IPS-NIHi7 (cell line): ENCODE measurements at regions not wholly inside any gene's neighbourhood (a gene's known extent, or its start where the extent isn't known, plus 50 kb on each side); places are given as distances from the start of the nearest gene placed in this dataset.

Experiments used
- DNase-seq: peaks from one replicate; pipeline ENCODE4 v3.0.0; 2012; ENCODE audit warnings: mixed read lengths; ENCODE audit errors: extremely low spot score

- no peak for DNase-seq
Observed at GRCh38 chr2:153105829-153106578, 372.6 kb downstream of the RPRM start.

DNA sequence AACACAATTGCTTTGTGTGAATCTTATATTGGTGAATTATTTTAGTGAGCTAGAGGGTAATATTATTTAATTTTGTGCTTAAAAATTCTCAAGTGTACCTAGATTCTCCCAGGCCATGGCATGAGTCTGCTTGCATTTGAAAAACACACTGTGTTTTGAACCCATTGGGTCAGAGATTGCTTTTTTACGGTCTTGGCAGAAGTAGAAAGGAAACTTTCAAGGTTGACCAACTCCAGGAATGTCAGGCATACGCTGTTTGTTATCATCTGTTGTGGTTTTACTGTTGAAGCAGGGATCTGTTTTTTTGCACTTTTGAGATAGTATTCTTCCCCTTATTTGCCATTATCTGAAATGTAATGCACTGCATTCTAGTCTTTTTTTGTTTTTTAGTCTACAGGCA is 377.4 kb downstream of the RPRM start:
- no peak for DNase-seq

DNA sequence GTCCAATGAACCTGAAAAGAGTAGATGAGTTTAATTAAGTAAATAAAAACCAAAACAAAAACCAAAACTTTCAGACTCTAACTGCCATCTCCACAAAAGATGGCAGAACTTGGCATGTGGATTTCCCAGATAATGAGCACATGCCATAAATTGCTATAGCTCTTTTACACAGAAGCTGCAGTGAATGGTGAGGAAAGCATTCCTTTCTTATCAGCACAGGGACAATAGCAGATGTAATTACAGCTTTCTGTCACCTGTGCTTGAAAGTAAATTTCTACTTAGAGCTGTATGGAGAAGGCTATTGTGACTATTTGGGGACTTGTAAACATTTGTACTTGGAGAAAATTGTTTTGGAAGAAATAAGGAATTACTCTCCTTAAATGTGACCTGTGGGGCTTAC is 378.4 kb downstream of the RPRM start:
- DNase-seq = no peak

DNA sequence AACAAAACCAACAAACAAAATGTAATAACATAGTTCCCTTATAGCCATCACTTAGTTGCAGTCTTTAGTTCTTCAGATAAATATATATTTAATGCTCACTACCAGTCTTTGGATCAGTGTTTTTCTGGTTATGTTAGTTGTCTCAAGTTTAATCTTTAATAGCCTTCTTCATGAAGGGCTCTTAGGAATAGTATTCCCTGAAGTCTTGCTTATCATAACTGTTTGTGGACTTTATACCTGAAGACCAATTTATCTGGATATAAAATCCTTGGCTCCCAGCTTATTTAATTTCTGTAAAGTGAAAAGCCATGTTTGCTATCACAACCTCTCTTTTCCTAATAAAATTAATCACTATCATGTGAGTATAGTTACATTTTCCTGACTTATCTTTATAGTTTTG is 379.7 kb downstream of the ARL6IP6 start:
- no peak for DNase-seq

- DNase-seq = no peak
Observed at GRCh38 chr2:153096272-153096671, 377.9 kb downstream of the ARL6IP6 start.

DNA sequence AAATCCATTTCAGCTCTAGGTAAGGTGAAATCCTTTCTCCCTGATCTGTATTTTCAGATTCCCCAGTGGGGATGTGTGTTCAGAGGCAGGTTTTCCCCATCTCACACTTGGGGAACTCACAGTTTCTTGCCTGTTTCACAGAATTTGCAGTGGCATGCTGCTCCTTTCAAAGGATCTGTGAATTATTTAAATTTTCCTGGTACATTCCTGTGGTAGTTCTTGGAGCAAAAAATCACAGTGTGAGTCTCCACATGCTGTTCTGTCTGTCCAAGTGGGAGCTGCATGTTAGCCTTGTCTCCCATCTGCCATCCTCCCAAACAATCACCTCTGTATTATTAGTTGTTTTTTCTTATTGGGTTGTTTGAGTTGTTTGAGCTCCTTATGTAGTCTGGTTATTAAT is 372.9 kb downstream of the ARL6IP6 start:
- no peak for DNase-seq

- no peak for DNase-seq
Observed at GRCh38 chr2:153079315-153079714, 360.9 kb downstream of the ARL6IP6 start.

- DNase-seq = no peak
Observed at GRCh38 chr2:153077311-153077710, 358.9 kb downstream of the ARL6IP6 start.

- DNase-seq = no peak
Observed at GRCh38 chr2:153074207-153074606, 355.8 kb downstream of the ARL6IP6 start.

DNA sequence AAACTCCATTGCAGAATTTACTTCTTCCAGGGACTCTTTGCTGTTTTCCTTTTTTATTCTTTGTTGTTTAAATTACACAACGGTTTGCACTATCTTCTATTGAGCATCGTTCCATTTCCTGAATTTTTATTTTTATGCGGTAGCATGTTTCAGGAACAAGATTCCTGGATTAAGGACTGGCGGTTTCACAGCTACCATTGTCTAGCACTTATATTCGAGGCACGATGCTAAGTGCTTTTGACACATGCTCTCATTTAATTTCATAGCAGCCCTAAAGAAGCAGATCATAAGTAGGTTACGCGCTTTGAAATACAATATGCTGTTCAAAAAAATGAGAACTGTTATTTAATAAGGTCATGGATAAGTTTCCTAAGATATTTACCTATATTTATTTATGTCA is 354.4 kb downstream of the ARL6IP6 start:
- DNase-seq = no peak

GRCh38 chr2:153072077-153072476 is 353.7 kb downstream of the ARL6IP6 start:
- no peak for DNase-seq

DNA sequence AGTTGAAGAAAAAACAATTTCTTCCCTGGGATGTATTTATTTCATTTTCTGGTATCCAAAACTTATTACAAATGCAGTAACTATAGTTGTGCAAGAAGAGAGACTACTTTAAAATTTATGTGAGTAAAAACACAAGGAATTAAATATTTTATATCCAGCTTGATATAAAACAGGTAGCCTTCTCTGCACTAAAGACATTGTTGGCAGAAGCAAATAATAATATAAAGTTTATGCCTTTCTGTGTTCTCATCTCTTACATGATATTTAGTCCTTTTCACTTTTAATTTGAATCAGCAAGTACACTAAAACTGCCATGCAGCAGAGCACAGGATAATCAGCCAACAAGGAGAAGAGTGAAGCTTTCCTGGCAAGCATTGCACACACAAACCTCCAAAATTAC is 352.7 kb downstream of the ARL6IP6 start:
- no peak for DNase-seq

GRCh38 chr2:153068915-153069314 is 350.5 kb downstream of the ARL6IP6 start:
- no peak for DNase-seq

- no peak for DNase-seq
Observed at GRCh38 chr2:153068052-153068451, 349.6 kb downstream of the ARL6IP6 start.

DNA sequence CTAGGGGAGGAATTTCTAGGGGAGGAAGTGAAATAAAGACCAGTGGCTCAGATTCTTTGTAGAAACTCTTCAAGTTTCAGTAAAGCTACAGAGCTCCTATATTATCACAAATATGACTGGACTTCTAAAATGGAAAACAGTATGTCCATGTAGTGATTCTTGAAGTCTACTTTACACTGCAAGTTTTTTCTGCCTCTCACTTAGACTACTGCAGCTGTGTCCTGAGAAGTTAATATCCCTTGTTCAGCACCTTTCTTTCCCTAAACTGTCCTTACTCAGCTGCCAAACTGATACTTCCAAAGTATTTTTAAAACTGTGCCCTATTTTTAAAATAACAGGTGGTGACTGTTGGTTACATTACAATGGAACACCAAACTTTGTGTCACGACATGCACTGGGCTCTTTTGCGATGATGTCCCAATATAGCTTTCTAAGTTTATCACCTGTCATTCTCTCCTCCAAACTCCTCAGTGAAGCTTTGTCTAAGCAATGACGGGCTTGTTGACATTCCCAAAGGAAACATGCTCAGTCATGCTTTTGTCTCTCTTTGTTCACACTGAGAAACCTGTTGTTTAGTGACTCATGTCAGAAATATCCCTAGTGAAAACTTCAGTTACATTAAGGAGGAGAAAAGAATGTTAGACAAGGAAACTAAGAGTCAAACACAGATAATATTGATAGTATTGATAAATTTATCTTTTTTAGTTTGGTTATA is 341.1 kb downstream of the ARL6IP6 start:
- DNase-seq = peak; percentile 54

- DNase-seq = no peak
Observed at GRCh38 chr2:153057743-153058142, 339.3 kb downstream of the ARL6IP6 start.

DNA sequence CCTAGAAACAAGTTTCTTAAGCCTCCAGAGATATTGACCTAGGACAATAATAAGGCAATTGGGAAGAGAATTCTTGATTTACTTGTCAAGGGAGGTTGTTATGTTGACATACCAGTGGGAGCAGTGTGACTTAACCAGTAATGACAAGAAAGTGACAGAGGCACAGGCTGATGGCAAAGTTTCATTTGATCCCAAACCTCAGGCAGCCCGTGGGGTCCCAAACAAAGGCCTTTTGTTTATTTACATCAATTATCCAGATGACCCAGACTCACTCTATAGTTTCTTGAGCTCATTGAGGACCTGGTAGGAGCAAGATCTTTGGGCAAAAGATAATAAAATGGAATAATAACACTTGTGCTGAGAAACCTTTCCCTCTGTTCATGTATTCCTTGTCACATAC is 336.8 kb downstream of the ARL6IP6 start:
- DNase-seq = no peak

DNA sequence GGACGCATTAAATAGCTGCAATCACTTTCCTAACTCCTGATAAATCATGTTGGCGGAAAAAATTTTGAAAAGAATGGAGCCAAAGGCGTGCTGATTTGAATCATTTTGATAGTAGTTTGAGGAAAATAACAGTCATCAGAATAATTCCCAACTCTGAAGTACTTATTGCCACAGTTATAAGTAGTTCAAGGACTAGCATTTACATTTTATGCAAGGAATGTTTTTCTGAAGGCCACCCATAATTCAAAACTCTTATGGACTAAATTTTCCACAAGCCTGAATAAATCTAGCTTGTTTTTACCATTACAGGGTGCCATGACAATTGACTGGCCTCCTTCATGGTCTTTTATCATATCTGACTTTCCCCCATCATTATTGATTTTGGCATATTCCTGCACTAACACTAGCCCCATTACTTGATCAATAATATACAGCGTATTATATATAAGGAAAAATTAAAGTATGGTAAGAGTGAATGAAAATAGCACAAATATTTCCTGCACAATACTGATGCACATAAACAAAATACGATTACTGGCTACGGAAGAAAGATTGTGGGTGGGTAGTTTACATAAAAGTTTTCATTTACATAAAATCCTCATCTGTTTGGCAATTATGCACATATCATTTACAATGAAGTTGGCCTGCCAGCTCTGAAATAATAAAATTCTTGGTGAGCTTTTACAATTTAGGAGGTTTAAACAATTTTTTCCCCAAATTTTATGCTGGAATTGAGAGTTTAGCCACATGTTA is 334.6 kb downstream of the ARL6IP6 start:
- DNase-seq = no peak

- DNase-seq = no peak
Observed at GRCh38 chr2:153047220-153047619, 328.8 kb downstream of the ARL6IP6 start.

DNA sequence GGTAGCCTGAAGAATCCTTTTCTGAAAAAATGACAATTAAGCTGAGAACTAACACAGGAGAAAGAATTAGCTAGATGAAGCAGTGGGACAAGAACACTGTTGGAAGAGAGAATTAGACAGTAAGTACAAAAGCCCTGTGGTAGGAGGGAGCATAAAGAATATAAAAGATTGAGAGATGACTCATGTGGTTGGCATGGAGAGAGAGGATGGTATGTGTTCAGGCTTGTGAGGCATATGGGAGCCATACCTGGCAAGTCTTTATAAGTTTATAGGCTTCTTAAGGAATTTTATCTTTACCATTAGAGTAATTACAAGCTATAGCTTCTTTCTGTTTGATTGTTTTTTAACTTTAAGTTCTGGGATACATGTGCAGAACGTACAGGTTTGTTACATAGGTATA is 325.0 kb downstream of the ARL6IP6 start:
- no peak for DNase-seq

GRCh38 chr2:153028626-153029025 is 310.2 kb downstream of the ARL6IP6 start:
- DNase-seq = no peak

- DNase-seq = no peak
Observed at GRCh38 chr2:153027533-153027932, 309.1 kb downstream of the ARL6IP6 start.

DNA sequence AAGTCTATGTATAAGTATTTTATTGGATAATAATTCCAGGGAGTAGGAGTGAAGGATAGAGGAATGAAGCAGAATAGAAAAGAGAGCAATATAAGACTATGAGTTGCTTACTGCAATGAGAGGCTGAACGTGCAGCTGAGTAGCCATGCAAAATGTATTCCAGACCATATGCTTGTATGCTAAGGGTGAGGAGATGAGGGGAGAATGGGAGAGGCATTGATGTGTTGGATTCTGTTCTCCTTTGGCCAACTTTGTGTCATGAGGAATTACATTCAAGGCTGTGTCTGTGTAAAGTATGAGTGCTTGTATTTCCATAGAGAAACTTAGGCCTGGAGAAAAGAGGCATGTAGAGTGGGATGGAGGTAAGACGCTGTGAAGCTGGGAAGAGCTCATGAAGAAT is 301.8 kb downstream of the ARL6IP6 start:
- DNase-seq = no peak
